Progenitor cell of endocrine pancreas (in vitro differentiated cells): ENCODE measurements at regions not wholly inside any gene's neighbourhood (a gene's known extent, or its start where the extent isn't known, plus 50 kb on each side); places are given as distances from the start of the nearest gene placed in this dataset.

ENCODE experiments used
- DNase-seq: peaks from one replicate; pipeline ENCODE4 v3.0.0; 2021; ENCODE audit warnings: low spot score; ENCODE audit not compliant: unreplicated experiment
- H3K27ac Mint-ChIP-seq: 2 replicates; pipeline ENCODE4 v1.8.0; 2021; ENCODE audit warnings: mild to moderate bottlenecking, moderate library complexity, mixed read lengths
- H3K27me3 Mint-ChIP-seq: 2 replicates; pipeline ENCODE4 v1.8.0; 2021; ENCODE audit warnings: mixed read lengths
- H3K36me3 Mint-ChIP-seq: 2 replicates; pipeline ENCODE4 v1.8.0; 2022; ENCODE audit warnings: mixed read lengths; ENCODE audit not compliant: insufficient read depth
- H3K4me1 Mint-ChIP-seq: 2 replicates; pipeline ENCODE4 v1.8.0; 2021; ENCODE audit warnings: low read depth, mixed read lengths
- H3K4me3 Mint-ChIP-seq: 2 replicates; pipeline ENCODE4 v1.8.0; 2021; ENCODE audit warnings: low read depth, mild to moderate bottlenecking, moderate library complexity, mixed read lengths
- H3K9me3 Mint-ChIP-seq: 2 replicates; pipeline ENCODE4 v1.8.0; 2021; ENCODE audit warnings: low read depth, mixed read lengths
- TF ChIP-seq, protein P1 (sequence below): fragments of 200-600 bp; sonication (generic); IDR thresholded peaks from one replicate; pipeline ENCODE4 v1.5.0; 2021; ENCODE audit warnings: antibody characterized with exemption, mild to moderate bottlenecking; ENCODE audit not compliant: unreplicated experiment

DNA sequence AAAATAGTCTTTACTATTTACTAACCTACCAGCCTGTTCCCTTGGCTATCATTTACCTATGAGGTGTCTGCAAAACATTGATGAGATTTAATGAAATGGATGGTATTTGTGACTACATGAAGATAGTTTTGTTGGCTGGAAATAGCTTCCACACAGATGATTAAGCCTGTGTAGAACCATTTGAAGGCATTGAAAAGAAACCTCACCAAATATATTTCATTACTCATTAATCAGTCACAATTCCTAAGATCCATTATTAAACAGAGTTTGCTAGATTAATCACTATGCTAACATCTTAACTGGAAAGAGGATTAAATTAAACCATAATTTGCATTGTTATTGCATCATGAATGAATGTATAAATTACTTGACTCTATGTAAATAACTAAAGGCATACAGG, 560.3 kb downstream of the BMP2 start:
- Mint-ChIP-seq H3K36me3 (no peaks in the 10 kb centered on the region), H3K9me3 (peaks cover 11% of the 10 kb centered on the region), H3K4me3 (no peak overlapping the region), H3K27ac (no peak overlapping the region), H3K4me1 (peaks cover 10% of the 10 kb centered on the region), H3K27me3 (no peaks in the 10 kb centered on the region)
- no peak for DNase-seq
- TF ChIP-seq, protein P1, sequence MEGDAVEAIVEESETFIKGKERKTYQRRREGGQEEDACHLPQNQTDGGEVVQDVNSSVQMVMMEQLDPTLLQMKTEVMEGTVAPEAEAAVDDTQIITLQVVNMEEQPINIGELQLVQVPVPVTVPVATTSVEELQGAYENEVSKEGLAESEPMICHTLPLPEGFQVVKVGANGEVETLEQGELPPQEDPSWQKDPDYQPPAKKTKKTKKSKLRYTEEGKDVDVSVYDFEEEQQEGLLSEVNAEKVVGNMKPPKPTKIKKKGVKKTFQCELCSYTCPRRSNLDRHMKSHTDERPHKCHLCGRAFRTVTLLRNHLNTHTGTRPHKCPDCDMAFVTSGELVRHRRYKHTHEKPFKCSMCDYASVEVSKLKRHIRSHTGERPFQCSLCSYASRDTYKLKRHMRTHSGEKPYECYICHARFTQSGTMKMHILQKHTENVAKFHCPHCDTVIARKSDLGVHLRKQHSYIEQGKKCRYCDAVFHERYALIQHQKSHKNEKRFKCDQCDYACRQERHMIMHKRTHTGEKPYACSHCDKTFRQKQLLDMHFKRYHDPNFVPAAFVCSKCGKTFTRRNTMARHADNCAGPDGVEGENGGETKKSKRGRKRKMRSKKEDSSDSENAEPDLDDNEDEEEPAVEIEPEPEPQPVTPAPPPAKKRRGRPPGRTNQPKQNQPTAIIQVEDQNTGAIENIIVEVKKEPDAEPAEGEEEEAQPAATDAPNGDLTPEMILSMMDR = no peak

- H3K4me3 Mint-ChIP-seq = no peak overlapping the region
- TF ChIP-seq, protein P1 = no peak
- no peaks in the 10 kb centered on the region for H3K36me3 Mint-ChIP-seq
- H3K27me3 Mint-ChIP-seq = no peaks in the 10 kb centered on the region
- no peak overlapping the region for H3K27ac Mint-ChIP-seq
- peaks cover 11% of the 10 kb centered on the region for H3K4me1 Mint-ChIP-seq
- no peak for DNase-seq
- peaks cover 17% of the 10 kb centered on the region for H3K9me3 Mint-ChIP-seq
Measured at GRCh38 chr20:7330850-7331249, 563.4 kb downstream of the BMP2 start.

GRCh38 chr20:7332169-7332568, 564.7 kb downstream of the BMP2 start:
- Mint-ChIP-seq H3K27me3 (no peaks in the 10 kb centered on the region), H3K4me1 (peaks cover 11% of the 10 kb centered on the region), H3K27ac (no peak overlapping the region), H3K9me3 (peaks cover 9% of the 10 kb centered on the region), H3K4me3 (no peak overlapping the region), H3K36me3 (no peaks in the 10 kb centered on the region)
- TF ChIP-seq, protein P1 = no peak
- no peak for DNase-seq

DNA sequence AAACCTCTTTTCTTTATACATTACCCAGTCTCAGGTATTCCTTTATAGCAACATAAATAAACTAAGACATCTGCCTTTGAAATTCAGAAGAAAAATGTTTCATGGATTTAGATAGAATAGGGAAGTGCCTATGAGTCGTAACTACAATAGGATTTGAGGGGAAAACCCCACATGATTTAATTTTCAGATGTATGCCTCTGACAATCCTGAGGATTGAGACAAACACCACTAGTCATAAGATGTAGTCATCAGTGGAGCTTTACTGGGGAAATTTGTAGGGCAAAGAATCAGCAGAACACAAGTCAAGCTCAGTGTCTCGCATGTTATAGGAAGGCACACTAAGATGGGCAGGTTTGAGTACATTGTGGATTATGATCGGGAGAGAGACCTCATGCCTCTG, 566.4 kb downstream of the BMP2 start:
- Mint-ChIP-seq H3K9me3 (peaks cover 8% of the 10 kb centered on the region), H3K4me1 (peaks cover 11% of the 10 kb centered on the region), H3K27ac (no peak overlapping the region), H3K36me3 (no peaks in the 10 kb centered on the region), H3K4me3 (no peak overlapping the region), H3K27me3 (no peaks in the 10 kb centered on the region)
- no peak for DNase-seq
- TF ChIP-seq, protein P1 = no peak

- Mint-ChIP-seq H3K36me3 (no peaks in the 10 kb centered on the region), H3K4me3 (no peak overlapping the region), H3K27me3 (no peaks in the 10 kb centered on the region), H3K9me3 (peaks cover 3% of the 10 kb centered on the region), H3K4me1 (no peaks in the 10 kb centered on the region), H3K27ac (no peak overlapping the region)
- TF ChIP-seq, protein P1 = no peak
- DNase-seq = no peak
Measured at GRCh38 chr20:7346026-7346425, 578.5 kb downstream of the BMP2 start.
